HepG2 (cell line): ENCODE measurements at regions not wholly inside any gene's neighbourhood (a gene's known extent, or its start where the extent isn't known, plus 50 kb on each side); places are given as distances from the start of the nearest gene placed in this dataset.
A peak's percentile ranks its signal among the peaks of the same experiment; 100 is the strongest.

Experiments used
- AHR ChIP-seq: IDR thresholded peaks from 2 replicates; pipeline ENCODE4 v1.6.1; 2018; ENCODE audit warnings: missing genetic modification reagents, missing compliant biosample characterization
- ATF7-NPFF ChIP-seq: sonication (generic); formaldehyde crosslinking; IDR thresholded peaks from 2 replicates; pipeline ENCODE4 v1.8.1; 2023; ENCODE audit warnings: mild to moderate bottlenecking, low read depth, missing genetic modification reagents, moderate library complexity
- DNMT3B ChIP-seq: conservative IDR thresholded peaks from 2 replicates; pipeline ENCODE4 v1.6.1; 2016; ENCODE audit warnings: missing biosample characterization, control low read depth
- FOXJ3 ChIP-seq: sonication (generic); formaldehyde crosslinking; IDR thresholded peaks from 2 replicates; pipeline ENCODE4 v1.4.0; 2020; ENCODE audit warnings: missing genetic modification reagents, mild to moderate bottlenecking, borderline replicate concordance
- FOXP1 ChIP-seq, 2 experiments: fragments of 450-650 bp in 1 of 2; IDR thresholded peaks; 2 replicates each; pipeline ENCODE4 v1.6.1; 2017 to 2018; ENCODE audit warnings: antibody characterized with exemption in 1 of 2
- IKZF1 ChIP-seq: fragments of 450-650 bp; IDR thresholded peaks from 2 replicates; pipeline ENCODE4 v1.7.1; 2016
- JUNB ChIP-seq: sonication (generic); formaldehyde crosslinking; IDR thresholded peaks from 2 replicates; pipeline ENCODE4 v1.8.0; 2022; ENCODE audit warnings: missing genetic modification reagents, mild to moderate bottlenecking, borderline replicate concordance
- KLF9 ChIP-seq: IDR thresholded peaks from 2 replicates; pipeline ENCODE4 v1.6.1; 2016; ENCODE audit warnings: low read depth
- MIER3 ChIP-seq: IDR thresholded peaks from 2 replicates; pipeline ENCODE4 v1.6.1; 2016; ENCODE audit warnings: missing compliant biosample characterization, borderline replicate concordance
- NFIB ChIP-seq: sonication (generic); formaldehyde crosslinking; IDR thresholded peaks from 2 replicates; pipeline ENCODE4 v1.9.0; 2021; ENCODE audit warnings: missing genetic modification reagents, mild to moderate bottlenecking, borderline replicate concordance
- POGK ChIP-seq: sonication (generic); formaldehyde crosslinking; conservative IDR thresholded peaks from 2 replicates; pipeline ENCODE4 v1.8.0; 2022; ENCODE audit warnings: mild to moderate bottlenecking, moderate library complexity, missing genetic modification reagents
- SMAD9 ChIP-seq: sonication (generic); formaldehyde crosslinking; IDR thresholded peaks from 2 replicates; pipeline ENCODE4 v1.5.1; 2020; ENCODE audit warnings: mild to moderate bottlenecking, missing genetic modification reagents
- ZC3H13 ChIP-seq: sonication (generic); formaldehyde crosslinking; IDR thresholded peaks from 2 replicates; pipeline ENCODE4 v1.8.1; 2023; ENCODE audit warnings: mild to moderate bottlenecking, missing genetic modification reagents, moderate library complexity
- ZNF205 ChIP-seq: IDR thresholded peaks from 2 replicates; pipeline ENCODE4 v1.6.1; 2018; ENCODE audit warnings: missing biosample characterization, missing genetic modification reagents
- ZNF546 ChIP-seq: sonication (generic); formaldehyde crosslinking; conservative IDR thresholded peaks from 2 replicates; pipeline ENCODE4 v1.8.1; 2023; ENCODE audit warnings: mild to moderate bottlenecking, missing genetic modification reagents
- ZNF678 ChIP-seq: sonication (generic); formaldehyde crosslinking; IDR thresholded peaks from 2 replicates; pipeline ENCODE4 v1.4.0; 2020; ENCODE audit warnings: mild to moderate bottlenecking, missing genetic modification reagents
- TF ChIP-seq, protein P1 (sequence below): sonication (generic); formaldehyde crosslinking; IDR thresholded peaks from 2 replicates; pipeline ENCODE4 v1.4.0; 2020; ENCODE audit warnings: mild to moderate bottlenecking, missing genetic modification reagents
- TF ChIP-seq, protein P2 (sequence below): sonication (generic); formaldehyde crosslinking; IDR thresholded peaks from 2 replicates; pipeline ENCODE4 v1.8.1; 2023; ENCODE audit warnings: mild to moderate bottlenecking, inconsistent platforms, moderate library complexity, missing genetic modification reagents, borderline replicate concordance
- TF ChIP-seq, protein P3 (sequence below): sonication (generic); formaldehyde crosslinking; IDR thresholded peaks from 2 replicates; pipeline ENCODE4 v1.8.1; 2022; ENCODE audit warnings: low read depth, mild to moderate bottlenecking, missing genetic modification reagents
- TF ChIP-seq, protein P4 (sequence below): sonication (generic); formaldehyde crosslinking; IDR thresholded peaks from 2 replicates; pipeline ENCODE4 v1.4.0; 2020; ENCODE audit warnings: missing genetic modification reagents

DNA sequence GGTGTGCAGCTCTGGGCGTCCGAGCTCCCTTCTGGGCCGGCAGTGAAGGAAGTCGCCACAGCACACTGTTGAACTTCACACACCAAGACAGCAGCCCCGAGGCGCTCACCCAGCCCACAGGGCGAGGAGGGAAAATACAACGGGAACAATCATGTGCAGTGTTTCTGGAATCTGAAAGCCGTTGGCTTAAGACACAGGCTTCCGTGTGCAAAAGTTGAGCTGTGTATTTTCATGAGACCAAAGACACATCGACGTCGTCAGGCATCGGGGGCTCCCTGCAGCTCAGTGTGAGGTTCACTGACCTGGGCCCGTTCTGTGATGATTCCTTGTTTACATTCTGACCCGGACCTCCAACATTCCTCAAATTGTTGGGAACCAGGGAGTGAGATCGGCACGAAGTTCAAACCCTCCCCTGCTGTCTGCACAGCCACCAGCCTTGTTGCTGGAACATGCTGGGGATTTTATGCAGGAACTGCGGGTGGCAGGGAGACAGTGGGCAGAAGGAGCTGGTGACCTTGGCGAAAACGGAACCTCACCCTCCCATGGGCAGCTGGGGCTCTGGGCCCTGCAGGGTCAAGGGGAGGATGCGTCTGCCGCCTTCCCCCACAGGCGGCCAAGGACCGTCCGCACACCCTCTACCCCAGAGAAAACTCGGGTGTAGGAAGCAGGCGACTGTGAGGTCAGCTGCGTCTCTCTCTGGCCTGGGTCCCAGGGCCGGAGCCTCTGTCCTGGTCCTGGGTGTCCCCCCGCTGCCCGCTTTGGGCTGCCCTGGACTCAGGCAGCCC lies 72.2 kb downstream of the METRNL start (continued):
- TF ChIP-seq, protein P1, sequence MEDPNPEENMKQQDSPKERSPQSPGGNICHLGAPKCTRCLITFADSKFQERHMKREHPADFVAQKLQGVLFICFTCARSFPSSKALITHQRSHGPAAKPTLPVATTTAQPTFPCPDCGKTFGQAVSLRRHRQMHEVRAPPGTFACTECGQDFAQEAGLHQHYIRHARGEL (CRISPR knock-in tag), result no peak
- TF ChIP-seq SMAD9 (CRISPR knock-in tag) (peak; percentile 91; the same call in 1 of the 2 replicates), ATF7-NPFF (CRISPR knock-in tag) (peak; percentile 75), POGK (CRISPR knock-in tag) (0 out of 2 replicates have a peak, but pooled peaks have one; percentile 51), NFIB (CRISPR knock-in tag) (0 out of 2 replicates have a peak, but pooled peaks have one; percentile 62), KLF9 (CRISPR knock-in tag) (0 out of 2 replicates have a peak, but pooled peaks have one; percentile 59), DNMT3B (CRISPR knock-in tag) (no peak), ZNF546 (CRISPR knock-in tag) (peak; percentile 69), IKZF1 (no peak), AHR (CRISPR knock-in tag) (0 out of 2 replicates have a peak, but pooled peaks have one; percentile 35), ZNF205 (CRISPR knock-in tag) (peak; percentile 18; the same call in 1 of the 2 replicates), FOXJ3 (CRISPR knock-in tag) (peak; percentile 91), ZC3H13 (CRISPR knock-in tag) (0 out of 2 replicates have a peak, but pooled peaks have one; percentile 83), MIER3 (CRISPR knock-in tag) (peak; percentile 83; the same call in 1 of the 2 replicates), ZNF678 (CRISPR knock-in tag) (0 out of 2 replicates have a peak, but pooled peaks have one; percentile 63), JUNB (CRISPR knock-in tag) (peak; percentile 76; the same call in 1 of the 2 replicates), FOXP1 (IDR thresholded peaks at IDR 0.05) (no peak), FOXP1 (CRISPR knock-in tag; IDR thresholded peaks at IDR 0.05) (peak; percentile 77)
- TF ChIP-seq, protein P2, sequence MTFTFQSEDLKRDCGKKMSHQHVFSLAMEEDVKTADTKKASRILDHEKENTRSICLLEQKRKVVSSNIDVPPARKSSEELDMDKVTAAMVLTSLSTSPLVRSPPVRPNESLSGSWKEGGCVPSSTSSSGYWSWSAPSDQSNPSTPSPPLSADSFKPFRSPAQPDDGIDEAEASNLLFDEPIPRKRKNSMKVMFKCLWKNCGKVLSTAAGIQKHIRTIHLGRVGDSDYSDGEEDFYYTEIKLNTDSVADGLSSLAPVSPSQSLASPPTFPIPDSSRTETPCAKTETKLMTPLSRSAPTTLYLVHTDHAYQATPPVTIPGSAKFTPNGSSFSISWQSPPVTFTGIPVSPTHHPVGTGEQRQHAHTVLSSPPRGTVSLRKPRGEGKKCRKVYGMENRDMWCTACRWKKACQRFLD, result 0 out of 2 replicates have a peak, but pooled peaks have one; percentile 69
- TF ChIP-seq, protein P3, sequence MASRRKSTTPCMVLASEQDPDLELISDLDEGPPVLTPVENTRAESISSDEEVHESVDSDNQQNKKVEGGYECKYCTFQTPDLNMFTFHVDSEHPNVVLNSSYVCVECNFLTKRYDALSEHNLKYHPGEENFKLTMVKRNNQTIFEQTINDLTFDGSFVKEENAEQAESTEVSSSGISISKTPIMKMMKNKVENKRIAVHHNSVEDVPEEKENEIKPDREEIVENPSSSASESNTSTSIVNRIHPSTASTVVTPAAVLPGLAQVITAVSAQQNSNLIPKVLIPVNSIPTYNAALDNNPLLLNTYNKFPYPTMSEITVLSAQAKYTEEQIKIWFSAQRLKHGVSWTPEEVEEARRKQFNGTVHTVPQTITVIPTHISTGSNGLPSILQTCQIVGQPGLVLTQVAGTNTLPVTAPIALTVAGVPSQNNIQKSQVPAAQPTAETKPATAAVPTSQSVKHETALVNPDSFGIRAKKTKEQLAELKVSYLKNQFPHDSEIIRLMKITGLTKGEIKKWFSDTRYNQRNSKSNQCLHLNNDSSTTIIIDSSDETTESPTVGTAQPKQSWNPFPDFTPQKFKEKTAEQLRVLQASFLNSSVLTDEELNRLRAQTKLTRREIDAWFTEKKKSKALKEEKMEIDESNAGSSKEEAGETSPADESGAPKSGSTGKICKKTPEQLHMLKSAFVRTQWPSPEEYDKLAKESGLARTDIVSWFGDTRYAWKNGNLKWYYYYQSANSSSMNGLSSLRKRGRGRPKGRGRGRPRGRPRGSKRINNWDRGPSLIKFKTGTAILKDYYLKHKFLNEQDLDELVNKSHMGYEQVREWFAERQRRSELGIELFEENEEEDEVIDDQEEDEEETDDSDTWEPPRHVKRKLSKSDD (CRISPR knock-in tag), result 0 out of 2 replicates have a peak, but pooled peaks have one; percentile 79
- TF ChIP-seq, protein P4, sequence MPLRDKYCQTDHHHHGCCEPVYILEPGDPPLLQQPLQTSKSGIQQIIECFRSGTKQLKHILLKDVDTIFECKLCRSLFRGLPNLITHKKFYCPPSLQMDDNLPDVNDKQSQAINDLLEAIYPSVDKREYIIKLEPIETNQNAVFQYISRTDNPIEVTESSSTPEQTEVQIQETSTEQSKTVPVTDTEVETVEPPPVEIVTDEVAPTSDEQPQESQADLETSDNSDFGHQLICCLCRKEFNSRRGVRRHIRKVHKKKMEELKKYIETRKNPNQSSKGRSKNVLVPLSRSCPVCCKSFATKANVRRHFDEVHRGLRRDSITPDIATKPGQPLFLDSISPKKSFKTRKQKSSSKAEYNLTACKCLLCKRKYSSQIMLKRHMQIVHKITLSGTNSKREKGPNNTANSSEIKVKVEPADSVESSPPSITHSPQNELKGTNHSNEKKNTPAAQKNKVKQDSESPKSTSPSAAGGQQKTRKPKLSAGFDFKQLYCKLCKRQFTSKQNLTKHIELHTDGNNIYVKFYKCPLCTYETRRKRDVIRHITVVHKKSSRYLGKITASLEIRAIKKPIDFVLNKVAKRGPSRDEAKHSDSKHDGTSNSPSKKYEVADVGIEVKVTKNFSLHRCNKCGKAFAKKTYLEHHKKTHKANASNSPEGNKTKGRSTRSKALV, result peak; percentile 71
